H1 (cell line): ENCODE measurements at regions not wholly inside any gene's neighbourhood (a gene's known extent, or its start where the extent isn't known, plus 50 kb on each side); places are given as distances from the start of the nearest gene placed in this dataset.

Source experiments
- CTCF ChIA-PET: fragments of 300-600 bp; sonication (Branson Sonifier 250); formaldehyde crosslinking; loops from one replicate; lab custom pipeline; 2021; ENCODE audit not compliant: partially characterized antibody; lab: Charles Lee
- POLR2A ChIA-PET: fragments of 300-600 bp; sonication (Branson Sonifier 250); formaldehyde crosslinking; loops from one replicate; lab custom pipeline; 2021; ENCODE audit warnings: inconsistent platforms; ENCODE audit not compliant: partially characterized antibody; lab: Charles Lee
- DNase-seq, 2 experiments: peaks; one replicate each; pipeline versions ENCODE4 v3.0.0 to v3.0.0-alpha.2; 2010 to 2022; ENCODE audit warnings: low spot score in 2 of 2, low read depth in 1 of 2, mixed read lengths in 1 of 2
- FAIRE-seq: peaks from 2 replicates; lab custom pipeline; 2011; peaks lifted over from hg19 to GRCh38; lab: Jason Lieb, UNC
- H2AFZ ChIP-seq: 2 replicates; pipeline ENCODE4 v1.8.1; 2012; ENCODE audit warnings: low read length, inconsistent platforms
- H2AK5ac ChIP-seq: 2 replicates; pipeline ENCODE4 v1.6.1; 2013; ENCODE audit warnings: low read depth, low read length
- H2BK120ac ChIP-seq: replicated peaks from 2 replicates; pipeline ENCODE3; 2013; ENCODE audit warnings: low read depth, low read length, inconsistent platforms
- H2BK12ac ChIP-seq: 2 replicates; pipeline ENCODE4 v1.6.1; 2013; ENCODE audit warnings: low read depth, low read length
- H2BK15ac ChIP-seq: 2 replicates; pipeline ENCODE4 v1.6.1; 2013; ENCODE audit warnings: low read length
- H2BK20ac ChIP-seq: 2 replicates; pipeline ENCODE4 v1.6.1; 2013; ENCODE audit warnings: low read length
- H2BK5ac ChIP-seq: 2 replicates; pipeline ENCODE4 v1.6.1; 2013; ENCODE audit warnings: low read depth, low read length
- H3K14ac ChIP-seq: 2 replicates; pipeline ENCODE4 v1.6.1; 2013; ENCODE audit warnings: inconsistent platforms; ENCODE audit not compliant: insufficient read length
- H3K18ac ChIP-seq: 2 replicates; pipeline ENCODE4 v1.6.1; 2013; ENCODE audit warnings: low read length; ENCODE audit errors: extremely low read depth
- H3K23ac ChIP-seq: 2 replicates; pipeline ENCODE4 v1.6.1; 2013; ENCODE audit warnings: inconsistent platforms; ENCODE audit not compliant: insufficient read length
- H3K23me2 ChIP-seq: 2 replicates; pipeline ENCODE4 v1.6.1; 2013; ENCODE audit warnings: low read depth, low read length
- H3K27ac ChIP-seq: 2 replicates; pipeline ENCODE4 v1.6.1; 2011; ENCODE audit warnings: low read depth, low read length, inconsistent platforms
- H3K27me3 ChIP-seq, 4 experiments: replicated peaks in 1 of 4; 1 replicate in 1 of 4; 2 replicates in 3 of 4; pipeline versions ENCODE4 v1.6.1 to v1.8.1; 2011 to 2013; ENCODE audit warnings: low read length in 3 of 4, mild to moderate bottlenecking in 3 of 4, inconsistent platforms in 2 of 4, mixed read lengths in 2 of 4, moderate library complexity in 1 of 4; ENCODE audit not compliant: control insufficient read depth in 3 of 4, insufficient read depth in 3 of 4; ENCODE audit errors: extremely low read depth in 1 of 4
- H3K36me3 ChIP-seq, 4 experiments: 2 replicates each; pipeline versions ENCODE4 v1.6.1 to v1.8.1; 2011 to 2013; ENCODE audit warnings: mild to moderate bottlenecking in 4 of 4, low read length in 3 of 4, moderate library complexity in 2 of 4, control low read depth in 1 of 4, inconsistent platforms in 1 of 4; ENCODE audit not compliant: insufficient read depth in 4 of 4, control insufficient read depth in 2 of 4
- H3K4ac ChIP-seq: replicated peaks from 2 replicates; pipeline ENCODE3; 2013; ENCODE audit warnings: low read length, low read depth, mixed read lengths, inconsistent platforms; ENCODE audit not compliant: insufficient read length
- H3K4me1 ChIP-seq, 4 experiments: replicated peaks in 1 of 4; 1 replicate in 1 of 4; 2 replicates in 3 of 4; pipeline versions ENCODE4 v1.6.1 to v1.8.1; 2011 to 2013; ENCODE audit warnings: low read length in 3 of 4, inconsistent platforms in 2 of 4, mixed read lengths in 1 of 4; ENCODE audit not compliant: insufficient read depth in 4 of 4, control insufficient read depth in 3 of 4
- H3K4me2 ChIP-seq, 2 experiments: 2 replicates each; pipeline versions ENCODE4 v1.6.1 to v1.8.1; 2011 to 2013; ENCODE audit warnings: low read depth in 2 of 2, low read length in 2 of 2, control low read depth in 1 of 2, inconsistent platforms in 1 of 2, mild to moderate bottlenecking in 1 of 2; ENCODE audit not compliant: insufficient read depth in 1 of 2
- H3K4me3 ChIP-seq, 4 experiments: fragments of 200-600, 300-600 bp in 1 of 4; sonication (generic), shearing (Covaris generic), sonication (Bioruptor Twin) in 1 of 4; 2 replicates each; pipeline versions ENCODE4 v1.5.1 to v1.8.1; 2011 to 2016; ENCODE audit warnings: low read length in 4 of 4, low read depth in 3 of 4, control low read depth in 2 of 4, inconsistent platforms in 2 of 4, mild to moderate bottlenecking in 2 of 4, mixed read lengths in 1 of 4, moderate library complexity in 1 of 4; ENCODE audit not compliant: insufficient read depth in 2 of 4; ENCODE audit errors: extremely low read depth in 1 of 4
- H3K56ac ChIP-seq: replicated peaks from 2 replicates; pipeline ENCODE3; 2013; ENCODE audit warnings: low read depth, mild to moderate bottlenecking, mixed read lengths, low read length, inconsistent platforms; ENCODE audit not compliant: insufficient read length
- H3K79me1 ChIP-seq: 2 replicates; pipeline ENCODE4 v1.6.1; 2013; ENCODE audit warnings: low read depth, low read length, control low read depth
- H3K79me2 ChIP-seq, 2 experiments: 2 replicates each; pipeline versions ENCODE4 v1.6.1 to v1.8.1; 2012 to 2013; ENCODE audit warnings: low read length in 2 of 2, mild to moderate bottlenecking in 2 of 2, inconsistent platforms in 1 of 2; ENCODE audit not compliant: insufficient read depth in 2 of 2, control insufficient read depth in 1 of 2
- H3K9ac ChIP-seq, 4 experiments: replicated peaks in 1 of 4; 1 replicate in 1 of 4; 2 replicates in 3 of 4; pipeline versions ENCODE4 v1.6.1 to v1.8.1; 2011 to 2013; ENCODE audit warnings: low read depth in 3 of 4, low read length in 3 of 4, control low read depth in 2 of 4, mild to moderate bottlenecking in 2 of 4, moderate library complexity in 2 of 4, inconsistent platforms in 1 of 4; ENCODE audit errors: extremely low read depth in 1 of 4
- H3K9me3 ChIP-seq, 2 experiments: 2 replicates each; pipeline versions ENCODE4 v1.6.1 to v1.8.1; 2012 to 2013; ENCODE audit warnings: mild to moderate bottlenecking in 2 of 2, moderate library complexity in 2 of 2, control low read depth in 1 of 2, inconsistent platforms in 1 of 2, low read depth in 1 of 2, low read length in 1 of 2, mixed read lengths in 1 of 2; ENCODE audit not compliant: insufficient read depth in 2 of 2
- H4K20me1 ChIP-seq, 2 experiments: replicated peaks in 1 of 2; 2 replicates each; pipeline versions ENCODE3 to v1.8.1; 2011 to 2013; ENCODE audit warnings: inconsistent platforms in 2 of 2, low read length in 2 of 2, mild to moderate bottlenecking in 1 of 2; ENCODE audit not compliant: insufficient read depth in 2 of 2, control insufficient read depth in 1 of 2
- H4K5ac ChIP-seq: 2 replicates; pipeline ENCODE4 v1.6.1; 2013; ENCODE audit warnings: low read length, low read depth, mixed read lengths, inconsistent platforms; ENCODE audit not compliant: insufficient read length
- H4K8ac ChIP-seq: 2 replicates; pipeline ENCODE4 v1.8.0; 2013; ENCODE audit warnings: mild to moderate bottlenecking, moderate library complexity, low read length, inconsistent platforms; ENCODE audit not compliant: insufficient read depth; ENCODE audit errors: extremely low read depth
- H4K91ac ChIP-seq: replicated peaks from 2 replicates; pipeline ENCODE3; 2013; ENCODE audit warnings: low read length, mixed read lengths, inconsistent platforms; ENCODE audit not compliant: insufficient read length
- ATF3 ChIP-seq: IDR thresholded peaks from 2 replicates; pipeline ENCODE4 v1.6.1; 2011; ENCODE audit warnings: low read depth, mild to moderate bottlenecking, low read length; ENCODE audit not compliant: insufficient read depth
- CBX8 ChIP-seq: fragments of 300-800, 300-1000 bp; sonication (generic); IDR thresholded peaks from 2 replicates; pipeline ENCODE4 v1.7.1; 2016; ENCODE audit warnings: low read depth, low read length, borderline replicate concordance
- CTCF ChIP-seq, 3 experiments: IDR thresholded peaks; 1 replicate in 2 of 3; 2 replicates in 1 of 3; pipeline versions ENCODE4 v1.5.1 to v1.6.1; 2011; ENCODE audit warnings: low read length in 3 of 3, mild to moderate bottlenecking in 3 of 3, inconsistent platforms in 2 of 3, low read depth in 1 of 3, moderate library complexity in 1 of 3; ENCODE audit not compliant: insufficient read depth in 1 of 3; ENCODE audit errors: control extremely low read depth in 1 of 3
- RAD21 ChIP-seq, 2 experiments: IDR thresholded peaks in 1 of 2; conservative IDR thresholded peaks in 1 of 2; 2 replicates each; pipeline ENCODE4 v1.6.1; 2011; ENCODE audit warnings: low read depth in 2 of 2, low read length in 2 of 2, improper control_type of control experiment in 1 of 2, inconsistent platforms in 1 of 2, mild to moderate bottlenecking in 1 of 2, moderate library complexity in 1 of 2
- SP4 ChIP-seq: IDR thresholded peaks from 2 replicates; pipeline ENCODE4 v1.6.1; 2012; ENCODE audit warnings: low read length, inconsistent platforms
- WGBS, 2 experiments: shearing (Covaris generic) in 1 of 2; methylation state at CpG; one replicate each; pipeline versions ENCODE4 v1.1.6 to v1.1.7; 2013 to 2015; ENCODE audit warnings: low lambda C conversion rate in 2 of 2, mixed read lengths in 2 of 2, inconsistent platforms in 1 of 2, low coverage in 1 of 2, missing lambda C conversion rate in 1 of 2; ENCODE audit not compliant: insufficient replicate concordance in 2 of 2, insufficient coverage in 1 of 2, insufficient read length in 1 of 2; ENCODE audit errors: extremely low coverage in 1 of 2, missing lambda C conversion rate in 1 of 2; 5-methylcytosine and 5-hydroxymethylcytosine counted together

- 87% methylated on average over 1 of the region's 1 CpG; no CpG with 5 or more reads in 1 of the 2 experiments for WGBS, 2 experiments
- no peak overlapping the region for H2BK12ac ChIP-seq
- no peak overlapping the region for H3K9ac ChIP-seq
- no peak overlapping the region for H3K4ac ChIP-seq
- H3K4me1 ChIP-seq = no peaks in the 10 kb centered on the region
- H3K27ac ChIP-seq = no peak overlapping the region
- no peak overlapping the region for H2BK20ac ChIP-seq
- CTCF ChIA-PET = interaction anchor here (1.1 to 2.4 kb wide), 6 partner anchors 9 to 779 kb away, joined by 3 to 10 read pairs (median 6); no protein-coding TSS in a partner anchor
- no peaks in the 10 kb centered on the region for H4K20me1 ChIP-seq
- no peak overlapping the region for H3K56ac ChIP-seq
- no peaks in the 10 kb centered on the region for H3K9me3 ChIP-seq
- no peak overlapping the region for H2AFZ ChIP-seq
- H3K36me3 ChIP-seq = no peaks in the 10 kb centered on the region
- no peak overlapping the region for H2AK5ac ChIP-seq
- H3K79me2 ChIP-seq = no peaks in the 10 kb centered on the region
- no peaks in the 10 kb centered on the region for H3K23me2 ChIP-seq
- no peak overlapping the region for H3K4me2 ChIP-seq
- FAIRE-seq (no peak), DNase-seq (no peak)
- no peaks in the 10 kb centered on the region for H3K79me1 ChIP-seq
- no peak overlapping the region for H3K14ac ChIP-seq
- no peak overlapping the region for H2BK15ac ChIP-seq
- H3K27me3 ChIP-seq = no peaks in the 10 kb centered on the region
- no peak overlapping the region for H3K23ac ChIP-seq
- no peak overlapping the region for H3K4me3 ChIP-seq
- no peak overlapping the region for H4K91ac ChIP-seq
- no peak overlapping the region for H3K18ac ChIP-seq
- H4K8ac ChIP-seq = no peak overlapping the region
- no peak overlapping the region for H4K5ac ChIP-seq
- no peak overlapping the region for H2BK5ac ChIP-seq
- H2BK120ac ChIP-seq = no peak overlapping the region
- POLR2A ChIA-PET = no interaction called here
- no peak for TF ChIP-seq SP4
- peak; percentile 45 to 48 for TF ChIP-seq RAD21 (IDR thresholded peaks at IDR 0.05 in 1 of 2, conservative IDR thresholded peaks at IDR 0.05 in 1 of 2; ENCODE audit: low read depth in 2 of 2, low read length in 2 of 2)
- TF ChIP-seq CBX8 = no peak
- no peak for TF ChIP-seq ATF3
- peak in 2 of 3 experiments; percentile 31 to 36; a peak in 3 of 4 replicates for TF ChIP-seq CTCF (IDR thresholded peaks at IDR 0.05; ENCODE audit: control extremely low read depth in 1 of 3, insufficient read depth in 1 of 3, low read depth in 1 of 3, low read length in 3 of 3)
Measured at GRCh38 chr5:163005949-163006348, 431.4 kb upstream of the CCNG1 start.
